IMR-90 (cell line): ENCODE measurements at regions not wholly inside any gene's neighbourhood (a gene's known extent, or its start where the extent isn't known, plus 50 kb on each side); places are given as distances from the start of the nearest gene placed in this dataset.

ENCODE experiments used
- ATAC-seq: fragments of 200-7000 bp; cut with Tn5 transposase; 2 replicates; pipeline ENCODE4 v1.9.1; 2020; ENCODE audit warnings: low read depth, mild to moderate bottlenecking, moderate library complexity
- BruUV-seq: library from RNA; stranded (reverse); fragments of 400-500 nt; replicated peaks from 2 replicates; lab custom pipeline; 2021; lab: Mats Ljungman, UMichigan
- CTCF ChIA-PET: fragments of 300-600 bp; formaldehyde crosslinking; extraction: SDS; loops from one replicate; lab custom pipeline; 2021; ENCODE audit warnings: antibody characterized with exemption; lab: Yijun Ruan, JAX
- POLR2A ChIA-PET: fragments of 300-600 bp; sonication (Branson Sonifier 250); formaldehyde crosslinking; loops from one replicate; lab custom pipeline; 2022; ENCODE audit warnings: antibody characterized with exemption; ENCODE audit not compliant: unreplicated experiment; lab: Charles Lee
- DNase-seq: peaks from one replicate; pipeline ENCODE4 v3.0.0; 2013
- H2AFZ ChIP-seq: replicated peaks from 2 replicates; pipeline ENCODE3; 2013; ENCODE audit warnings: low read length, mild to moderate bottlenecking; ENCODE audit not compliant: poor library complexity
- H2AK5ac ChIP-seq: 2 replicates; pipeline ENCODE4 v1.6.1; 2013; ENCODE audit warnings: low read depth, low read length, inconsistent platforms
- H2AK9ac ChIP-seq: replicated peaks from 2 replicates; pipeline ENCODE3; 2013; ENCODE audit warnings: mild to moderate bottlenecking, low read depth, low read length, moderate library complexity; ENCODE audit not compliant: poor library complexity
- H2BK120ac ChIP-seq: 2 replicates; pipeline ENCODE4 v1.6.1; 2013; ENCODE audit warnings: low read depth, low read length, inconsistent platforms
- H2BK15ac ChIP-seq: 3 replicates; pipeline ENCODE4 v1.6.1; 2013; ENCODE audit warnings: low read depth, low read length, inconsistent platforms
- H2BK20ac ChIP-seq: 2 replicates; pipeline ENCODE4 v1.6.1; 2013; ENCODE audit warnings: low read depth, mild to moderate bottlenecking, inconsistent platforms, low read length, moderate library complexity
- H2BK5ac ChIP-seq: 2 replicates; pipeline ENCODE4 v1.6.1; 2013; ENCODE audit warnings: mild to moderate bottlenecking, low read depth, low read length, inconsistent platforms; ENCODE audit not compliant: poor library complexity, severe bottlenecking
- H3K14ac ChIP-seq: replicated peaks from 2 replicates; pipeline ENCODE4 v1.6.1; 2013; ENCODE audit warnings: low read depth, low read length, inconsistent platforms
- H3K18ac ChIP-seq: 2 replicates; pipeline ENCODE4 v1.6.1; 2013; ENCODE audit warnings: low read depth, low read length, control low read depth
- H3K23ac ChIP-seq: 2 replicates; pipeline ENCODE4 v1.6.1; 2013; ENCODE audit warnings: low read depth, low read length, inconsistent platforms
- H3K27ac ChIP-seq: 2 replicates; pipeline ENCODE4 v1.5.1; 2013; ENCODE audit warnings: mild to moderate bottlenecking, control low read depth, low read length; ENCODE audit not compliant: insufficient read depth
- H3K27me3 ChIP-seq: 2 replicates; pipeline ENCODE4 v1.6.1; 2013; ENCODE audit warnings: low read length; ENCODE audit not compliant: control insufficient read depth, insufficient read depth
- H3K36me3 ChIP-seq: 2 replicates; pipeline ENCODE4 v1.6.1; 2013; ENCODE audit warnings: low read length, mixed read lengths; ENCODE audit not compliant: control insufficient read depth, insufficient read depth
- H3K4ac ChIP-seq: 2 replicates; pipeline ENCODE4 v1.6.1; 2013; ENCODE audit warnings: low read depth, low read length, inconsistent platforms
- H3K4me1 ChIP-seq: 2 replicates; pipeline ENCODE4 v1.6.1; 2013; ENCODE audit warnings: low read length, mixed read lengths; ENCODE audit not compliant: control insufficient read depth, insufficient read depth
- H3K4me2 ChIP-seq: 2 replicates; pipeline ENCODE4 v1.6.1; 2013; ENCODE audit warnings: low read depth, mild to moderate bottlenecking, control low read depth, low read length, moderate library complexity
- H3K4me3 ChIP-seq: 2 replicates; pipeline ENCODE4 v1.5.1; 2013; ENCODE audit warnings: low read depth, mild to moderate bottlenecking, control low read depth, low read length, moderate library complexity; ENCODE audit not compliant: insufficient read depth
- H3K56ac ChIP-seq: 2 replicates; pipeline ENCODE4 v1.6.1; 2013; ENCODE audit warnings: low read length, inconsistent platforms; ENCODE audit not compliant: insufficient read depth; ENCODE audit errors: extremely low read depth
- H3K79me1 ChIP-seq, 2 experiments: 2 replicates each; pipeline ENCODE4 v1.6.1; 2013; ENCODE audit warnings: low read length in 2 of 2, inconsistent platforms in 1 of 2, low read depth in 1 of 2
- H3K9ac ChIP-seq: 2 replicates; pipeline ENCODE4 v1.6.1; 2013; ENCODE audit warnings: low read depth, low read length, control low read depth
- H3K9me1 ChIP-seq: 2 replicates; pipeline ENCODE4 v1.6.1; 2013; ENCODE audit warnings: low read length, inconsistent platforms; ENCODE audit not compliant: insufficient read depth
- H3K9me3 ChIP-seq: 2 replicates; pipeline ENCODE4 v1.6.1; 2013; ENCODE audit warnings: low read length; ENCODE audit not compliant: control insufficient read depth, insufficient read depth
- H4K20me1 ChIP-seq: 2 replicates; pipeline ENCODE4 v1.6.1; 2013; ENCODE audit warnings: low read length, inconsistent platforms; ENCODE audit not compliant: insufficient read depth
- H4K5ac ChIP-seq: 2 replicates; pipeline ENCODE4 v1.6.1; 2013; ENCODE audit warnings: mild to moderate bottlenecking, low read depth, low read length, control low read depth
- H4K8ac ChIP-seq, 2 experiments: 2 replicates each; pipeline ENCODE4 v1.6.1; 2013; ENCODE audit warnings: low read depth in 2 of 2, low read length in 2 of 2, control low read depth in 1 of 2, inconsistent platforms in 1 of 2
- H4K91ac ChIP-seq: 2 replicates; pipeline ENCODE4 v1.6.1; 2013; ENCODE audit warnings: low read depth, low read length, inconsistent platforms; ENCODE audit not compliant: insufficient read depth
- BHLHE40 ChIP-seq: fragments of 150-350 bp; IDR thresholded peaks from 2 replicates; pipeline ENCODE4 v1.6.1; 2016; ENCODE audit warnings: mild to moderate bottlenecking, low read depth, low read length
- CEBPB ChIP-seq: IDR thresholded peaks from 2 replicates; pipeline ENCODE4 v1.6.1; 2012; ENCODE audit warnings: low read depth, low read length, improper control_type of control experiment
- CHD1 ChIP-seq: IDR thresholded peaks from 2 replicates; pipeline ENCODE4 v1.6.1; 2012; ENCODE audit warnings: low read depth, low read length, improper control_type of control experiment
- FOS ChIP-seq: fragments of 150-350 bp; IDR thresholded peaks from 2 replicates; pipeline ENCODE4 v1.6.1; 2016; ENCODE audit warnings: low read depth, low read length
- MAFK ChIP-seq: IDR thresholded peaks from 2 replicates; pipeline ENCODE4 v1.6.1; 2012; ENCODE audit warnings: low read depth, low read length, improper control_type of control experiment
- MAZ ChIP-seq: IDR thresholded peaks from 2 replicates; pipeline ENCODE4 v1.6.1; 2012; ENCODE audit warnings: low read depth, mild to moderate bottlenecking, low read length, improper control_type of control experiment, moderate library complexity, borderline replicate concordance
- MXI1 ChIP-seq: IDR thresholded peaks from 2 replicates; pipeline ENCODE4 v1.6.1; 2012; ENCODE audit warnings: low read depth, mild to moderate bottlenecking, low read length, moderate library complexity, borderline replicate concordance
- NFE2L2 ChIP-seq: fragments of 150-350 bp; IDR thresholded peaks from 2 replicates; pipeline ENCODE4 v1.6.1; 2016; ENCODE audit warnings: low read depth, mild to moderate bottlenecking, low read length
- POLR2A ChIP-seq: IDR thresholded peaks from 2 replicates; pipeline ENCODE4 v1.6.1; 2012; ENCODE audit warnings: mild to moderate bottlenecking, low read depth, low read length
- RAD21 ChIP-seq: IDR thresholded peaks from 2 replicates; pipeline ENCODE4 v1.6.1; 2012; ENCODE audit warnings: low read length, improper control_type of control experiment
- RCOR1 ChIP-seq: IDR thresholded peaks from 2 replicates; pipeline ENCODE4 v1.6.1; 2012; ENCODE audit warnings: mild to moderate bottlenecking, low read length, improper control_type of control experiment; ENCODE audit not compliant: insufficient replicate concordance
- RFX5 ChIP-seq: IDR thresholded peaks from 2 replicates; pipeline ENCODE4 v1.8.0; 2012; ENCODE audit warnings: low read depth, mild to moderate bottlenecking, low read length, moderate library complexity
- SMC3 ChIP-seq: fragments of 150-350 bp; IDR thresholded peaks from 2 replicates; pipeline ENCODE4 v1.6.1; 2016; ENCODE audit warnings: low read depth, mild to moderate bottlenecking, antibody characterized with exemption, low read length, moderate library complexity
- WGBS, 2 experiments: methylation state at CpG; one replicate each; pipeline versions ENCODE4 v1.1.5 to v1.1.7; 2013; ENCODE audit warnings: missing lambda C conversion rate in 2 of 2; ENCODE audit not compliant: insufficient read length in 1 of 2; ENCODE audit errors: extremely low coverage in 2 of 2; 5-methylcytosine and 5-hydroxymethylcytosine counted together
- dilution Hi-C: fragments of 300-500 bp; cut with HindIII; formaldehyde crosslinking; loops from one replicate; pipeline ENCODE4 v1.14.3; 2018; ENCODE audit warnings: low sequenced_read_pairs; ENCODE audit not compliant: unreplicated experiment
- in situ Hi-C: fragments of 300-500 bp; cut with MboI; formaldehyde crosslinking; loops from 3 replicates; pipeline ENCODE4 v1.14.3; 2019; ENCODE audit warnings: low sequenced_read_pairs, inconsistent platforms, mixed read lengths
- intact Hi-C: fragments of 100-400 bp; cut with micrococcal nuclease; formaldehyde crosslinking; loops from 2 replicates; pipeline ENCODE4 v1.10.0; 2022
- TF ChIP-seq, protein P1 (sequence below): fragments of 150-350 bp; IDR thresholded peaks from 2 replicates; pipeline ENCODE4 v1.6.1; 2017; ENCODE audit warnings: mild to moderate bottlenecking, antibody characterized with exemption, low read length, low read depth
- TF ChIP-seq, protein P2 (sequence below): fragments of 150-350 bp; IDR thresholded peaks from 2 replicates; pipeline ENCODE4 v1.6.1; 2016; ENCODE audit warnings: low read depth, mild to moderate bottlenecking, low read length, moderate library complexity, borderline replicate concordance
- TF ChIP-seq, protein P3 (sequence below): conservative IDR thresholded peaks from 2 replicates; pipeline ENCODE4 v1.5.1; 2012; ENCODE audit warnings: mild to moderate bottlenecking, low read depth, low read length, improper control_type of control experiment

DNA sequence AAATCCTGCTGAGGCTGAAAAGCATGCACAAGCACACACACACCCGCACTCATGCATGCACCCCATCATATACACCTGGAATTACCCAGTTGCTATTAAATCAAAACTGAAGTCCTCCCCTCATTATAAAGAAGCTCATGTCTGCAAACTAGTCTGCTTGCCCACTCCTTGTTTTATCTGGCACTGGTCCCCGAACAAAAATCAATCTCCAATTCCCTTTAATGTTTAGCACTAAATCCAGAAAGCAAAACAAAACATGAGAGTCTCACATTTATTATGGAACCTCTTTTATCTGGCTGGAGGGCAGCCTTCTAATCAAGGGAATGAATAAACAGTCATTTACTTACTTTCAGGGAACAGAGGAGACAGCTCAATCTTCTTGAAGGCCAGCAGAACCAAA, 1093.4 kb upstream of the FLRT2 start:
- CTCF ChIA-PET, result no interaction called here
- Histone ChIP-seq H2AFZ (no peak overlapping the region), H2AK5ac (no peak overlapping the region), H4K20me1 (no peaks in the 10 kb centered on the region), H4K5ac (no peak overlapping the region), H3K56ac (no peak overlapping the region), H3K14ac (no peak overlapping the region), H2BK20ac (no peak overlapping the region), H3K23ac (no peak overlapping the region), H2BK120ac (no peak overlapping the region), H3K9me1 (no peaks in the 10 kb centered on the region), H2BK5ac (no peak overlapping the region), H2AK9ac (no peak overlapping the region), H4K91ac (no peak overlapping the region), H3K18ac (no peak overlapping the region), H3K4ac (no peak overlapping the region), H2BK15ac (no peak overlapping the region), H3K4me3 (no peak overlapping the region), H4K8ac (no peak overlapping the region), H3K27me3 (no peaks in the 10 kb centered on the region), H3K4me1 (no peaks in the 10 kb centered on the region), H3K79me1 (no peaks in the 10 kb centered on the region), H3K27ac (no peak overlapping the region), H3K9me3 (no peaks in the 10 kb centered on the region), H3K9ac (no peak overlapping the region), H3K36me3 (no peaks in the 10 kb centered on the region), H3K4me2 (no peak overlapping the region)
- DNase-seq, result no peak
- TF ChIP-seq NFE2L2 (no peak), RAD21 (no peak), MAFK (no peak), MAZ (no peak), RFX5 (no peak), BHLHE40 (no peak), FOS (no peak), RCOR1 (no peak), POLR2A (no peak), SMC3 (no peak), CHD1 (no peak), MXI1 (no peak), CEBPB (no peak)
- TF ChIP-seq, protein P1, sequence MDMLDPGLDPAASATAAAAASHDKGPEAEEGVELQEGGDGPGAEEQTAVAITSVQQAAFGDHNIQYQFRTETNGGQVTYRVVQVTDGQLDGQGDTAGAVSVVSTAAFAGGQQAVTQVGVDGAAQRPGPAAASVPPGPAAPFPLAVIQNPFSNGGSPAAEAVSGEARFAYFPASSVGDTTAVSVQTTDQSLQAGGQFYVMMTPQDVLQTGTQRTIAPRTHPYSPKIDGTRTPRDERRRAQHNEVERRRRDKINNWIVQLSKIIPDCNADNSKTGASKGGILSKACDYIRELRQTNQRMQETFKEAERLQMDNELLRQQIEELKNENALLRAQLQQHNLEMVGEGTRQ, result no peak
- TF ChIP-seq, protein P2, sequence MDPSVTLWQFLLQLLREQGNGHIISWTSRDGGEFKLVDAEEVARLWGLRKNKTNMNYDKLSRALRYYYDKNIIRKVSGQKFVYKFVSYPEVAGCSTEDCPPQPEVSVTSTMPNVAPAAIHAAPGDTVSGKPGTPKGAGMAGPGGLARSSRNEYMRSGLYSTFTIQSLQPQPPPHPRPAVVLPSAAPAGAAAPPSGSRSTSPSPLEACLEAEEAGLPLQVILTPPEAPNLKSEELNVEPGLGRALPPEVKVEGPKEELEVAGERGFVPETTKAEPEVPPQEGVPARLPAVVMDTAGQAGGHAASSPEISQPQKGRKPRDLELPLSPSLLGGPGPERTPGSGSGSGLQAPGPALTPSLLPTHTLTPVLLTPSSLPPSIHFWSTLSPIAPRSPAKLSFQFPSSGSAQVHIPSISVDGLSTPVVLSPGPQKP, result no peak
- TF ChIP-seq, protein P3, sequence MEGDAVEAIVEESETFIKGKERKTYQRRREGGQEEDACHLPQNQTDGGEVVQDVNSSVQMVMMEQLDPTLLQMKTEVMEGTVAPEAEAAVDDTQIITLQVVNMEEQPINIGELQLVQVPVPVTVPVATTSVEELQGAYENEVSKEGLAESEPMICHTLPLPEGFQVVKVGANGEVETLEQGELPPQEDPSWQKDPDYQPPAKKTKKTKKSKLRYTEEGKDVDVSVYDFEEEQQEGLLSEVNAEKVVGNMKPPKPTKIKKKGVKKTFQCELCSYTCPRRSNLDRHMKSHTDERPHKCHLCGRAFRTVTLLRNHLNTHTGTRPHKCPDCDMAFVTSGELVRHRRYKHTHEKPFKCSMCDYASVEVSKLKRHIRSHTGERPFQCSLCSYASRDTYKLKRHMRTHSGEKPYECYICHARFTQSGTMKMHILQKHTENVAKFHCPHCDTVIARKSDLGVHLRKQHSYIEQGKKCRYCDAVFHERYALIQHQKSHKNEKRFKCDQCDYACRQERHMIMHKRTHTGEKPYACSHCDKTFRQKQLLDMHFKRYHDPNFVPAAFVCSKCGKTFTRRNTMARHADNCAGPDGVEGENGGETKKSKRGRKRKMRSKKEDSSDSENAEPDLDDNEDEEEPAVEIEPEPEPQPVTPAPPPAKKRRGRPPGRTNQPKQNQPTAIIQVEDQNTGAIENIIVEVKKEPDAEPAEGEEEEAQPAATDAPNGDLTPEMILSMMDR, result no peak
- POLR2A ChIA-PET, result no interaction called here
- no peak for ATAC-seq
- intact Hi-C loops, result no loop called here
- 20% methylated on average over 1 of the region's 2 CpGs; no CpG with 5 or more reads in 1 of the 2 experiments for WGBS, 2 experiments
- no TSS peak for BruUV-seq
- in situ Hi-C loops, result no loop called here
- dilution Hi-C loops, result no loop called here
